ENCODE measurements at regions not wholly inside any gene's neighbourhood (a gene's known extent, or its start where the extent isn't known, plus 50 kb on each side); places are given as distances from the start of the nearest gene placed in this dataset.
"Not testable (repeated sequence)": the region's sequence is repeated elsewhere in the genome, so short reads cannot be mapped to it uniquely, and the experiment has no call there.

DNA sequence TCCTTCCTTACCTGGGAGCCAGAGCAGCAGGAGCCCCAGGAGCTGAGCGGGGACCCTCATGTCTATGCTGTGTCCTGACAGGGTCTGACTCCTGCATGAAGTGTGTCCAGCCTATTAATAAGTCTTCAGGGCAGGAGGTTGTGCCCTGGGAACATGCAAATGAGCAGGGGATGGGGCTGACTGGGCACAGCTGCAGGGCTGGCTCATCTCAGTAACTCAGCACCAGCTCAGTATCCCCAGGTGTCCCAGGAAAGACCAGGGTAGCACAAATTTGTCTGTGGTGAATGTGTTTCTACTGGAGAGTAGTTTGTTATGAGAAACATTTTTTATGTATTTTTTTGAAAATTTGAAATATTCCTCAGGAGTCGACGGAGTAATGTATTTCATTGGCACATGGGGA, 301.3 kb downstream of the RPIA start:
- not testable (repeated sequence) for H3K18ac ChIP-seq (ENCODE audit: insufficient read length, low read depth, low read length); H3K4me1 ChIP-seq (ENCODE audit: insufficient read depth, low read length); H4K20me1 ChIP-seq (ENCODE audit: control insufficient read depth, insufficient read depth, insufficient read length); H3K79me2 ChIP-seq (ENCODE audit: insufficient read depth, low read length); H2AFZ ChIP-seq (ENCODE audit: low read length); H3K4me1 Mint-ChIP-seq; H2BK20ac ChIP-seq (ENCODE audit: low read depth, low read length, poor library complexity, severe bottlenecking); H3K9me3 ChIP-seq (ENCODE audit: control insufficient read depth, low read depth, low read length); H3K56ac ChIP-seq (ENCODE audit: insufficient read length, low read depth, low read length); H3K4me2 ChIP-seq (ENCODE audit: insufficient read depth, insufficient read length, low read length); H2BK12ac ChIP-seq (ENCODE audit: insufficient read length, low read depth, low read length); H3K4ac ChIP-seq (ENCODE audit: low read depth, low read length); H2BK5ac ChIP-seq (ENCODE audit: insufficient read length, low read length); H4K5ac ChIP-seq (ENCODE audit: insufficient read length, low read depth, low read length); H3K27ac Mint-ChIP-seq; H3K9ac ChIP-seq (ENCODE audit: extremely low read depth, insufficient read length, low read length); H3K79me1 ChIP-seq (ENCODE audit: insufficient read depth, low read depth, low read length, poor library complexity, severe bottlenecking); H3K4me3 Mint-ChIP-seq; H3K27me3 Mint-ChIP-seq (ENCODE audit: low read depth); H2BK120ac ChIP-seq (ENCODE audit: low read depth, low read length, poor library complexity, severe bottlenecking); H2BK15ac ChIP-seq (ENCODE audit: low read depth, low read length); H2AK5ac ChIP-seq (ENCODE audit: insufficient read length, low read length); H3K36me3 Mint-ChIP-seq (ENCODE audit: insufficient read depth in 1 of 3, low read depth in 3 of 3); H3K27ac ChIP-seq (ENCODE audit: insufficient read length, low read depth, low read length); H3K23me2 ChIP-seq (ENCODE audit: insufficient read length, low read depth, low read length, poor library complexity, severe bottlenecking); DNase-seq; H4K91ac ChIP-seq (ENCODE audit: insufficient read length, low read depth, low read length); H3T11ph ChIP-seq (ENCODE audit: low read length); H3K14ac ChIP-seq (ENCODE audit: insufficient read depth, low read length); H3K23ac ChIP-seq (ENCODE audit: insufficient read length, low read depth, low read length); H4K8ac ChIP-seq (replicated peaks; ENCODE audit: insufficient read length, low read depth, low read length); H3K27me3 ChIP-seq (ENCODE audit: insufficient read depth, low read length)
- no CpG with 5 or more reads among the region's 3 CpGs for WGBS (ENCODE audit: extremely low coverage, insufficient read length, low lambda C conversion rate)
- peaks cover 28 to 64% of the 10 kb centered on the region in 2 experiments for H3K9me3 Mint-ChIP-seq

DNA sequence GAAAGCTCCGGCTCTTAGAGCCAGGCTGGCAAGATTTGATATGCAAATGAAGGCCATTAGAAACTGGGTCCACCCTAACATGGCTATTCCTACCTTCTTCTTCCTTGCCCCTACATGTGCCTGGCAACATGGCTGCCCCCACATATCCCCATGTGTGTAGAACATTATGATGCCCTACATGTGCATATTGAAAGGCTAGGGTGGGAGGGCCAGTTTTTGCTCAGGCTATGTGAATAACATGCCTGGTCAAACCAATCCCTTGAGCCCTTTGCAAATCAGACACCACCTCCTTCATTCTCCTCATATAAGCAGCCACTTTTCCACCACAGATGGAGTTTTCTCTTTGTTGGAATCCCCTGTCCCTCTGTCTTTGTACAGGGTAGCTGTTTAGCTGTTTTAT, 303.4 kb downstream of the RPIA start:
- H3K27ac Mint-ChIP-seq; H2BK12ac ChIP-seq (ENCODE audit: insufficient read length, low read depth, low read length); H4K8ac ChIP-seq (replicated peaks; ENCODE audit: insufficient read length, low read depth, low read length); H3K4me3 Mint-ChIP-seq; H3K79me1 ChIP-seq (ENCODE audit: insufficient read depth, low read depth, low read length, poor library complexity, severe bottlenecking); H4K20me1 ChIP-seq (ENCODE audit: control insufficient read depth, insufficient read depth, insufficient read length); H2AFZ ChIP-seq (ENCODE audit: low read length); H2AK5ac ChIP-seq (ENCODE audit: insufficient read length, low read length); H3K4me1 ChIP-seq (ENCODE audit: insufficient read depth, low read length); DNase-seq; H2BK120ac ChIP-seq (ENCODE audit: low read depth, low read length, poor library complexity, severe bottlenecking); H3K23me2 ChIP-seq (ENCODE audit: insufficient read length, low read depth, low read length, poor library complexity, severe bottlenecking); H3K27me3 ChIP-seq (ENCODE audit: insufficient read depth, low read length); H2BK20ac ChIP-seq (ENCODE audit: low read depth, low read length, poor library complexity, severe bottlenecking); H4K5ac ChIP-seq (ENCODE audit: insufficient read length, low read depth, low read length); H3K23ac ChIP-seq (ENCODE audit: insufficient read length, low read depth, low read length); H3T11ph ChIP-seq (ENCODE audit: low read length); H2BK5ac ChIP-seq (ENCODE audit: insufficient read length, low read length); H3K4ac ChIP-seq (ENCODE audit: low read depth, low read length); H3K4me1 Mint-ChIP-seq; H3K27me3 Mint-ChIP-seq (ENCODE audit: low read depth); H3K9ac ChIP-seq (ENCODE audit: extremely low read depth, insufficient read length, low read length); H3K79me2 ChIP-seq (ENCODE audit: insufficient read depth, low read length); H3K14ac ChIP-seq (ENCODE audit: insufficient read depth, low read length); H3K18ac ChIP-seq (ENCODE audit: insufficient read length, low read depth, low read length); H3K27ac ChIP-seq (ENCODE audit: insufficient read length, low read depth, low read length); H3K9me3 ChIP-seq (ENCODE audit: control insufficient read depth, low read depth, low read length); H3K56ac ChIP-seq (ENCODE audit: insufficient read length, low read depth, low read length); H2BK15ac ChIP-seq (ENCODE audit: low read depth, low read length); H3K4me2 ChIP-seq (ENCODE audit: insufficient read depth, insufficient read length, low read length); H4K91ac ChIP-seq (ENCODE audit: insufficient read length, low read depth, low read length): not testable (repeated sequence)
- Mint-ChIP-seq H3K9me3 (peaks cover 38 to 71% of the 10 kb centered on the region in 2 experiments), H3K36me3 (ENCODE audit: insufficient read depth in 1 of 3, low read depth in 3 of 3) (peaks cover 0 to 12% (median 0%) of the 10 kb centered on the region in 3 experiments; a peak in 4 of 7 replicates)
- WGBS (ENCODE audit: extremely low coverage, insufficient read length, low lambda C conversion rate) = no CpG with 5 or more reads among the region's 1 CpG
